HG03378 (cell line): ENCODE measurements at regions not wholly inside any gene's neighbourhood (a gene's known extent, or its start where the extent isn't known, plus 50 kb on each side); places are given as distances from the start of the nearest gene placed in this dataset.
"Not testable (repeated sequence)": the region's sequence is repeated elsewhere in the genome, so short reads cannot be mapped to it uniquely, and the experiment has no call there.

Source experiments
- ATAC-seq: cut with Tn5 transposase; IDR thresholded peaks from one replicate; pipeline ENCODE4 v1.9.1; 2021; ENCODE audit warnings: mild to moderate bottlenecking, moderate library complexity; ENCODE audit not compliant: unreplicated experiment

DNA sequence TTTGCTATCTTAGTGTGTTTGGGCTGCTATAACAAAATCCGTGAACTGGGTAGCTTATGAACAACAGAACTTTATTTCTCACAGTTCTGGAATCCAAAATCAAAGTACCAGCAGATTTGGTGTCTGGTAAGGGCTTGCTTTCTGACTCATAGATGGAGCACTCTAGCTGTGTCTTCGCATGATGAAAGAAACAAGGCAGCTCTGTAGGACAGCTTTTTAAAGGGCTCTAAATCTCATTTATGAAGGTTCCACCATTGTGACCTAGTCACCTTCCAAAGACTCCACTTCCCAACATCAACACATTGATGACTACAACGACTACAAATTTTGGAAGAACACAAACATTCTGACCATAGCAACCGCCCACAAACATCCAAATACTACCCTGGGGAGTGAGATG lies 158.6 kb upstream of the LCORL start:
- ATAC-seq: no peak

DNA sequence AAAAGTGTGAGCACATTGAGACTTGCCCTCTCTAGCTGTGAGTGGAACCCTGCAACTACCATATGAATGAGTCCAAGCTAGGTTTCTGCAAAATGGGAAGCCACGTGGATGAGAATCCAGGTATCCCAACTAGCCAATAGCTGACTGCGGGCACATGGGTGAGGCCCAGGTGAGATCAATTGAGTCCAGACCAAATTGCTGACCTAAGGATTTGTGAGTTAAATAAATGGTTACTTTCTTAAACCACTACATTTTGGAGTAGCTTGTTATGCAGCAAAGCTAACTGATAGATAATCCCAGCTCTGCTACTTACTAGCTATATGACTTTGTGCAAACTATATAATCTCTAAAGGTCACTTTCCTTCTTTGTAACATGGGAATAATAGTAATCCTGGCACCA lies 150.3 kb upstream of the LCORL start:
- no peak for ATAC-seq

DNA sequence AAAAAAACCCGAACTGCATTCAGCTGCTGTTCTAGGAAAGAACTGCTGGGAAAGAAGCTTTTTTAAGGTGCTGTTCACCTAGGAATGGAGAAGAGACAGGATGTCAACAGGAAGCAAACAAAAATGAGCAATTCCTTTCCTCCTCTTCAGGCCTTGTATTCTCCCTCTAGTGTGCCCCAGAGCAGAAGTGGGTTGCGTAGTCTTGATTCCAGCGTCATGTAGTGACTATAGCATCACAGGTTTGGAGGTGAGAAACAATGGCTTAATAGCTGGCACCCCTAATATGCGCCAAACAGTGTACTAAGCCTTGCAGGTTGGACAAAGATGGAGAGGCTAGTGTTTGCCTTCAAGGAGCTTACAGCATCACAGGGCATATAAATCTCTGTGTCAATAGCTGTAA lies 146.3 kb upstream of the LCORL start:
- ATAC-seq: no peak

DNA sequence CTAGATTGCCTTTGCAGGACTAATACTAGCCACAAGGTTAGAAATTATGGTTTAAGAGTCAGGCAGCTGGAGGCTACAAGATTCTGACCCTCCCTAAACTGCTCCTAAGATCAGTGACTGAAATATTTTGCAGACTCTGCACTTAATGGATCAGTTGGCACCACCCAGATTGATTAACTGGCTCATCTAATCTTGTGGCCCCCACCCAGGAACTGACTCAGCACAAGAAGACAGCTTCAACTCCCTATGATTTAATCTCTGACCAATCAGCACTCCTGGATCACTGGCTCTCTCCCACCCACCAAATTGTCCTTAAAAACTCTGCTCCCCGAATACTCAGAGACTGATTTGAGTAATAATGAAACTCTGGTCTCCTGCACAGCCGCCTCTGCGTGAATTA lies 145.4 kb upstream of the LCORL start:
- ATAC-seq: no peak

DNA sequence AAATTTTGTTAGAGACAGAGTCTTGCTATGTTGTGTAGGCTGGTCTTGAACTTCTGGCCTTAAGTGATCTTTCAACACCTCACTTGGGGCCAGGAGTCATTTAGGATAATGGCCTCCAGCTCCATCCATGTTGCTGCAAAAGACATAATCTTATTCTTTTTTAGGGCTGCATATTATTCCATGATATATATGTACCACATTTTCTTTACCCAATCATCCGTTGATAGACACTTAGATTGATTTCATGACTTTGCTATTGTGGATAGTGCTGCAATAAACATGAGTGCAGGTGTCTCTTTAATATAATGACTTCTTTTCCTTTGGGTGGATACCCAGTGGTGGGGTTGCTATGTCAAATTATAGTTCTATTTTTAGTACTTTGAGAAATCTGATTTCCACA lies 140.9 kb upstream of the LCORL start:
- no peak for ATAC-seq

DNA sequence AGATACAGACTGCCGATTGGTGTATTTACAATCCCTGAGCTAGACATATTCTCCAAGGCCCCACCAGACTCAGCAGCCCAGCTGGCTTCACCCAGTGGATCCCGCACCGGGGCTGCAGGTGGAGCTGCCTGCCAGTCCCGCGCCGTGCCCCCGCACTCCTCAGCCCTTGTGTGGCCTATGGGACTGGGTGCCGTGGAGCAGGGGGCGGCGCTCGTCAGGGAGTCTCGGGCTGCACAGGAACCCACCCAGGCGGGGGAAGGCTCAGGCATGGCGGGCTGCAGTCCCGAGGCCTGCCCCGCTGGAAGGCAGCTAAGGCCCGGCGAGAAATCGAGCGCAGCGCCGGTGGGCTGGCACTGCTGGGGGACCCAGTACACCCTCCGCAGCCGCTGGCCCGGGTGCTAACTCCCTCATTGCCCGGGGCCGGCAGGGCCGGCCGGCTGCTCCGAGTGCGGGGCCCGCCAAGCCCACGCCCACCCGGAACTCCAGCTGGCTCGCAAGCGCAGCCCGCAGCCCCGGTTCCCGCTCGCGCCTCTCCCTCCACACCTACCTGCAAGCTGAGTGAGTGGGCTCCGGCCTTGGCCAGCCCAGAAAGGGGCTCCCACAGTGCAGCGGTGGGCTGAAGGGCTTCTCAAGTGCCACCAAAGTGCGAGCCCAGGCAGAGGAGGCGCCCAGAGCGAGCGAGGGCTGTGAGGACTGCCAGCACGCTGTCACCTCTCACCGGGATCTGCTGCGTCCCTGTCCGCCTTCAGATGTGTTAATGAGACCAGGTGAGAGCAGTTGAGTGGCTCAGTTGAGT lies 137.8 kb upstream of the LCORL start:
- ATAC-seq: not testable (repeated sequence)

DNA sequence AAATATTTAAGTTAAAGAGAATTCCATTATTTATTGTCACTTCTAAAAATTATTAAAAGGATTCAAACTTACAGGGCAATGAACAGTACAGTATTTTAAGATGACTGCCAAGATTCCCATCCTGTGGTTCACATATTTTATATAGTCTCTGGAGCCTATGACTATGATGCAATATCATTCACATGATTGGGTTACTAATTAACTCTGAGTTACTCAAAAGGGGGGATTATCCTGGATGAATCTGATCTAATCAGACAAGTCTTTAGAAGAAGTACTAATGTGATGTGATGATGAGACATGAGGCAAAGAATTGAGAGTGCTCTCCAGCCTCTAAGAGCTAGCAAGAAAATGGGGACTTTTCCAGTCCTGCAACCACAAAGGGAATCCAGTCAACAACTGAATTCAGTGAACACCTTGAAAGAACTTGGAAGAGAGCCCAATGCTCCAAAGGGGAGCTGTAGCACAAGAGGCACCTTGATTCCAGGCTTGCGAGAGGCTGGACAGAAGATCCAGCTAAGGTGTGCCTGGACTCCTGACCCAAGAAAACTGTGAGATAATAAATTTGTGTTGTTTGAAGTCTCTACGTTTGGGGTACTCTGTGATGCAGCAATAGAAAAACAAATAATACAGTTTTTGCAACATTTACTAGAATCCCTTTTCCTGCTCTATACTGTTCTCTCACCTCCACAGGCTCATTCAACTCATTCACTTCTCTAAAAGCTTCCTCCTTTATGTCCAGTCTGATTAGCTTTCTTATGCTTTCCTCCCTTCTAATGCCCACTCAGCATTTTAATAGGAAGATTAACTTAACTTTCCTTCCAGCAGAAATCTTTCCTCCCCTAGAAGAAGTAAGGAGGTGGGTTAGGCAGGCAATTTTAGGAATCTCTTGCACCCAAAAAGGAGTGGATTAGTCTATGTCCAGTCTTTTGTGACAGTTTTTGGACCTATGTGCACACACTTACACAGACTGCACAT lies 133.8 kb upstream of the LCORL start:
- ATAC-seq: no peak

DNA sequence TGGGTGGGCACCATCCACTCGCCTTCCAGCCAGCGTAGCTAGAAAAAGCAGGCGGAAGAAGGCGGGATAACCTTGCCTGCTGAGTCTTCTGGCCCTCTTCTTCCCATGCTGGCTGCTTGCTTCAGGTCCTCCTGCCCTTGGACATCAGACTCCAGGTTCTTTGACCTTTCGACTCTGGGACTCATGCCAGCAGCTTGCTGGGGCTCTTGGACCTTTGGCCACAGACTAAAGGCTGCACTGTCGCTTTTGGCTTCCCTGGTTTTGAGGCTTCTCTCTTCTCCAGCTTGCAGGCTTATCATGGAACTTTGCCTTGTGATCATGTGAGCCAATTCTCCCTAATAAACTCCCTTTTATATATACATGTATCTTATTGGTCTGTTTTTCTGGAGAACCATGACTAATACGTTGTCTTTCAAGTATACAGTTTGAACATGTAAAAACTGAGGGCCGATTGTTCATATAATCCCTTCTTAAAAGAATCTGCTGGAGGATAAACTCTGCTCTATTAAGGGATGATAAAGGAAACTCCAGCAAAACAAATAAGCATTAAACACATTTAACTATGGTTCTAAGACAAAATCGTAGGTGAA lies 116.6 kb upstream of the LCORL start:
- no peak for ATAC-seq

DNA sequence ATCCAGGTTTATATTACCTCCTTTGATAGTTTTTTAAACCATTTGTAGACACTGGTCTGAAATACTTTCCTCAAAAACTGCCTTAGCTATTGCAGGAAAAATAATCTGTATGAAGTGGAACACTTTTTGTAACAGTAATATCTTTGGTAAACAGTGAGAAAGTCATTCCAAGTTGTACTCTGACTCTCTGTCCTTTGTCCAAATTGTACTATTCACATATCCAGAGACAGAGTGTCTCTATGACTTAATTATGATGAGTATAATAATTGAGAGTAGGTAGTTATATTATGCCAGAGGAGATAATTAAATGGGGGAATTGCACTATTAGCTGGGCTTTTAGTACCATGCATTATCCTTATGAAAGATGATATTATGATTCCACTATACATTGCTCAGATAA lies 112.6 kb upstream of the LCORL start:
- ATAC-seq: no peak

DNA sequence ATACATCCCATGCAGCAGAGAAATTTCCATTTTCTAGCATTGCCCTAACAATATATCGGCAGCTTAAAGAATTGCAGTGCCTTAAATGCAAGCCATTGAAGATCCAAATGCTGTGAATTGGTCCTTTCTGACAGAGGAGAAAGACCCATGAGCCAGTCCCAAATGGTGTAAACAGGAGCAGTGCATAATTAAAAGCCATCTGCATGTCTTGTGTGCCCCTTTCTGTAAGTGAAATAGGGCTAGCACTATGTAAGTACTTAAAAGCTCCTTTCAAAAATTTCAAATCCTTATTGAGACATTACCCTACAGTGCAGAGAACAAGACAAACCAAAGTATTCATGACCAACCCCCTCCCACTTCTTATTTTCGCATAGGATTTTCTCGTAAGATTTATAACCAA lies 108.7 kb upstream of the LCORL start:
- no peak for ATAC-seq

DNA sequence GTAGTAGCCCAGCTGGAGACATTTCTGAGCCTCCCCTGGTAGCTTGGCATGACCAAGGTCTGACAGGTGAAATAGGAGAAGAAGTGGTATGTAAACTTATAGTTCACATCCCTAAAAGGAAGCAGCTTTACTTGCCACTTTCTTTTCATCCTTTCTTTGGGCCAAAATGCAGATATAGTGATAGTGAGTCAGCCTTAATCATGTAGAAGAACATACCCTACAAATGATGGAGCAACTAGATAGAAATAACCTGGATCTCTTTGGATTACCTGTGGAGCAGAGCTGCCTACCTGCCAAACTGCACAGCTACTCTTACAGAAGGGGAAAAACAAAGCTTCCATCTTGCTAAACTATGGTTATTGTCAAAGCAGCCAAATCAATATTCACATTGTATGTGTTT lies 106.7 kb upstream of the LCORL start:
- no peak for ATAC-seq

DNA sequence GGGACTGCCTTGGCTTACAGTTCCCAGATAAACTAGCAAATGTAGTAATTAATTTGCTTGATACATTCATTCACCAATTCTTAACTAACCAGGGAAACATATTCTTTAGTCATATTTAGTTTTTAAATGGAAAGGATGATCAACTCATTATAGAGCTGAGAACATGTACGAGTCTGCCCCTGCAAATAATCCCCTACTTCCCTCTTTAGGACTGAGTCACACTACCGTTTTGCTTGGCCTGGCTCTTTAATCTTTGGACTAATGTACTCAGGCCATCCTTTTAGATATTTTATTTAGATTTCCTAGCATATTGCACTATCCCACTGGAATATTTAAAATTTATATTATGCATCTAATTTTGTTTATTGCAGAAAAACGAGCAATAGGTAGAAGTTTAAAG lies 105.5 kb upstream of the LCORL start:
- no peak for ATAC-seq

DNA sequence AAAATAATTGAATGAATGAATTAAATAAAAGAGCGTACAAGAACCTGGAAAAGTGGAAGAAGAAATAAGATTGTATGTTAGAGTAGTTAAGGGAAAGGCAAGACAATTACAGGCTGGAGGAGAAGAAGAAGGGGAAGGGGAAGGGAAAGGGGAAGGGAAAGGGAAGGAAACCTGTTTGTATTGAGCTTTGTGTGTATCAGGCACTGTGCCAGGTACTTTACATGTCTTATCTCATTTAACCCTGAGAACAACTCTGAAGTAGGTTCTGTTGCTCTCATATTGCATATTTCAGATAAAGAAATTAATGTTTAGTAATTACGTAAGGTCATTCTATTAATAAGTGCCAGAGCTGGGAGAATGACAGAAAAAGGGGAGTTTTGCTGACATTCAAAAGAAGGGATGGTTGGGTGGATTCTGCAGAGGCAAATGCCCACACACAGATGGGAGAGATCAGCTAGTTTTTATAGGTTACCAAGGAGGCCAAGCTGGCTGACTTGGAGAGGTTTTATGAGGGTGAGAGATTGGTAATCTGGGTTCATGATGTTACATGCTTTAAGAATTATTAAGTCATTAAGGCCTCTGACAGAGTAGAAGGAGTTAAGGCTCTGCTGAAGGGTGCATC lies 92.3 kb upstream of the LCORL start:
- ATAC-seq: no peak

DNA sequence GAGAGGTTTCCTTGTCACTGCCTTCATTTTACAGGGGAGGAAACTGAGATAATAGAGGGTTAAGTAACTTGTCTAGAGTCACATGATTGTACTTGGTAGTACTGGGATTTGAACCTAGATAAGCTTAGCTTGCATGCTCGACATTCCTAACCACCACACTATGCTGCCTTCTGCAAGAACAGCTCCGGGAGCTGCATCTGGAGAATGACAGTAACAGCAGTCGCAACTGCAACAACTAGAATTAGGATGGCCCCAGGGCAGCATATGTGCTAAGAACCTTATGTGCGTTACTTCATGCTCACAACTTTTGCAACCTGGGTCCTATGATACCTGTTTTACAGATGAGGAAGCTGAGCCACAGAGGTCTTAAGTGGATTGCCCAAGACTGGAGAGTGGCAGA lies 89.5 kb upstream of the LCORL start:
- ATAC-seq: no peak

DNA sequence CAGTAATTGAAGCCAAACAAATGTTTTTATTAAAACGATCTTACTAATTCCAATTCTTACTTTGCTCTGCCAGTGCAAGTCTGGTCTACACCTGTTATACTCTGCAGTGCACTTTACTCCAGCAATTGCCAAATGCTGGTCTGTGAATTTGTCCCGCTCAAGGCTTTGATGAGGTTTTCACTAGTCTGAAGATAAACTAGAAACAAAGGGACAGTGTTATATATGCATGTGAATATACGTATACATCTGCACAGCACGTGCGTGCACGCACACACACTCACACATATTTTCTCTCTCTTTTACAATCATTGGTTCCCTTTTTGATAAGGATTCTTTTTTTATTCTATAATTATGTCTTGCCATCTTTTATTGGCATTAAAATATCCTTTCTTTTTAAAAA lies 88.5 kb upstream of the LCORL start:
- no peak for ATAC-seq

DNA sequence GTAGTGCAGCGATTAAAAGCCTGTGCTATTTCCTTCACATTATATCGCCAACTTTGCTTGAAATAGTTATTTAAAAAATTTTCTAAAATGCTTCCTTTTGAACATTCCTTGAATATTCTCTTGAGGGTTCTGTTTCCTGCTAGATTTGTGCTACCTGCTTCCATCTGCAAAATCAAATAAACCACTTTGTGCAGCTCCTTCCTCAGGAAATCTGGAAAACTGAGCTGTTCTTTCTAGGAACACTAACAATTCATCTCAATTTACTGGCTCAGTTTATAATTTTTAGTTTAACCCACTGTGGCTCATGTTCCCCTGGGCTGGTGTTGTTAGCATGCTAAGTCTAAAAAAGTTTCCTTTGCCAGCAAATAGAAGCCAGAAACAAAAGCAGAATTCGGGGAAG lies 88.1 kb upstream of the LCORL start:
- ATAC-seq: no peak

DNA sequence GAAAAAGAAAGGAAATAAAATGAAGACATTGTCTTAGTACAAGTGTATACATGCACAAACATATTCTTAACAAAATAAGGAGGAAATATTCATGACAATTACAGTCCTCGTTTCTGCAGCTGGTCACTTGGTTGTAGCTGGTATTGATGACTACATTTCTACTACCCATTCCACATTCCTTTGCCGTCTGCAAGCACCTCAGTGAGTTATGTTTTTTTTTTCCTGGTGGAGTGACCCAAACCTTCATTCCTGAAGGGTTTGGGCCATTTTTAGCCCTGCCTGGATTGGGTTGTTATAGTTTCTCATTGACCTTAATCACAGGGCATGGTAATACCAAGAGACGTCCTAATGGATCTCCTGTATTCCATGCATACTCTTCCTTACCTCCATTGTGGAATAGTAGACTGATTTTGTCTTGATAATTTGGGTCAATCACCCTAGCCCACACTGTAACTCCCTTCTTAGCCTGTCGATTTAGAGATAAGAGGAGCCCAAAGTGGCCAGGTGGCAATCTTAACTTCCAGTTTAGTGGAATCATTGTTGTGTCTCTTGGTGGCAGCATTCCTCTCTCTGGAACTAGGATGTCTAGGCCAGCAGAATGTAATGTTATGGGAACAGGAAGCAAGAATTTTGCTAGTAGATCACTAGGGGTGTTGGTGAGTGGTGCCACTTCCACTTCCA lies 86.4 kb upstream of the LCORL start:
- ATAC-seq: not testable (repeated sequence)

DNA sequence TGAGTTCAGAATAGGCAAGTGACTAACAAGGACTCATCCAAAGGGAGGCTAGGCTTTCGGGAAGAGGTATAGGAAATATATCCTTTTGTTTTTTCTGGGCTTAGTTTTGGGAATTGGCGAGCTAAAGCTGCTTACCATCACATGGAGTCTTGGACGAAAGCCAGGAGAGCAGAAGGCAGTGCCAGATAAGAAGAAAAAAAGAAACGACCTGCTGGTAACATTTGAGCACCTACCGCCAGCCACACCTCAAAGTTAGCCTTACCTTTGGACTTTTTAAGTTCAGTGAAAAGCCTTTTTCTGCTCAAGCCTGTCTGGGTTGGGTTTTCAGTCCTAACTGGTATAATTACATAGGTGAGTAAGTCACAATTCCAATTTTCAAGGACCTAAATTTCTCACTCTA lies 85.1 kb upstream of the LCORL start:
- no peak for ATAC-seq

DNA sequence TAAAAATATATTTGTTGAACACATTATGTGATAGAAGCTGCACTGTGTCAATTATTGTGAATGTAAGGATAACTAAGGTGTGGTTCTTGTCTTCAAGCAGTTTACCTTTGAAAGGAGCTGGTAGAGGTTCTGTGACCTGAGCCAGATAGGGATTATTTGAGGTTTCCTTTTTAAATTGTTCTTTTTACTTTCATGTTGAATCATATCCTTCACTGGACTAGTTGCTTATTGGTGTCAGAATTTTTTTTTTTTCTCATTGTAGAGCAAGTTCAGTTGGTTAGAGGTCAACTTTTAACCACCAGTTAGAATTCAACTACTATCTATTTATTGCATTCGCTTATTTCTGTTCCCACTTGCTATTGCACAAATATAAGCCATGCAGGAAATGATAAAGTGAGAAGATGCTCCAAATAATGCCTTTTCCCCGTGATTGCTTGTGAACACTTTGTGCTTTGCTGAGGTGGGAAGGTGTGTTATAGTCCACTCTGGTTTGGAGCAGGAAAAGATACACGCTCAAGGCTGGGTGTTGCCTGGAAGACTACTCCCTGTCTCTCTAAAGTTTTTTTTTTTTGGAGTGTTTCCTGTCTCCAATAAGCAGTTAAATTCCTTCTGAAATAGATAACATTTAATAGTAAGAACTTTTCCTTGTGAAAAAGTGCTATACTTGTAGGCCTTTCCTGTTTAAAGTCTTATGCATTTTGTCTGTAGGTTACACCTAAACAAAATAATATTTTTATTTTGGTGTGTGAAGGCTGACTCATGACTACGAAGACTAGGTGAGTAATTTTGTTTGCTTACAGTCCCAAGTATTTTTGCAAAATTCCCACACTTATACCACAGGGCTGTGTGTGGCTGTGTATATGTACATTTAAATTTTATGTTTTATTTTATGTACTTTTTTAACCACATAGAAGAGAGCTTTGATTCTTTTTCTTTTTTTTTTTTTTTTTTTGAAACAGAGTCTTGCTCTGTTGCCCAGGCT lies 83.8 kb upstream of the LCORL start:
- peak; percentile 96 for ATAC-seq
